ENCODE measurements at regions not wholly inside any gene's neighbourhood (a gene's known extent, or its start where the extent isn't known, plus 50 kb on each side); places are given as distances from the start of the nearest gene placed in this dataset.
A peak's percentile ranks its signal among the peaks of the same experiment; 100 is the strongest.

GRCh38 chr2:47265158-47265557 is 88.8 kb upstream of the CALM2 start:
- DNase-seq (ENCODE audit: low read depth, low spot score): peak; percentile 25

- no peak for DNase-seq (ENCODE audit: low read depth, low spot score)
Observed at GRCh38 chr2:47264686-47265085, 88.4 kb upstream of the CALM2 start.

DNA sequence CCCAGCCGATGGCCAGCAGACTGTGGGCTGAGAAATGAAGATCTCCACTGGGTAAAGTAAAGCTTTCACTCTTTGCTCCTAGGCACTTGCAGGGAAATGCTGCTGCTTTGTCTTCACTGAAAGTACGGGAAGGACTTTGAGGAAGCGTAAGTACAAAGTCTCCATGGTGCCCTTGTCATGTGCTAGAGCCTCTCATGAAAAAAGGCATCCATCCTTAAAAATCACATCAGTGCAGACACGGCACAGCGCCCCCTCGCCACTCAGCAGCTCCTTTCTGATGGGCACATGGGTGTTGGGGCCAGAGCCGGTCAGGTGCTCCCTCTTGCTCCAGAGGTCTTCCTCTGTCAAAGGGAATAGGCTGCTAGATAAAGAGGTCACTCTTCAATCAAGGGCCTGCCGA is 87.8 kb upstream of the CALM2 start:
- DNase-seq (ENCODE audit: low read depth, low spot score): no peak

DNA sequence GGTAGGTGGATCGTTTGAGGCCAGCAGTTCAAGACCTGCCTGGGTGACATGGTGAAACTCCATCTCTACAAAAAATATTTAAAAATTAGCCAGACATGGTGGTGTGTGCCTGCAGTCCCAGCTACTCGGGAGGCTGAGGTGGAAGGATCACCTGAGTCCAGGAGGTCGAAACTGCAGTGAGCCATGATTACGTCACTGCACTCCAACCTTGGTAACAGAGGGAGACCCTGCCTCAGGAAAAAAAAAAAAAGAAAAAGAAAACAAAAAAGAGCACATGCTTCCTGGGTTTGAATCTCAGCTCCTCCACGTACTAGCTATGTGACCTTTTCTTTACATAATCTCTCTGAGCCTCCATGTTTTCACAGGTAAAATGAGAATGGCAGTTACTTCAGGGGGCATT is 86.3 kb upstream of the CALM2 start:
- DNase-seq (ENCODE audit: low read depth, low spot score): no peak

DNA sequence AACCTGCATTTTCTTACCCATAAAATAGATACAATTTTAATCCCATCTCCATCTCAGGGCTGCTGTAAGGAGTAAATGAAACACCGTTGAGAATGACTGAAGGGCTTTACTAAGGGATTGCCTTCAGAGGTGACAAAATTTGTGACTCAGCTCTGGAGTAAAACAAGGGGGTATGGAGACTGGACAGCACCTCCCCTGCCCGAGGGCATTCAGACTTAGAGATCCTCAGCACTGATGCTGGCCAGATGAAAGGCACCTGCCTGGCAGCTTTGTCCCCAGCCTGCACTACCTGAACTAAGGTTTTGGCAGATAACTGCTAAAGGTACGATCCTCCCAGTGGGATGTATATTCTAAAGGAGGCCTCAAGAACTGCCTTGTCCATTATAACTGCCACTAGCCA is 84.7 kb upstream of the CALM2 start:
- peak; percentile 76 for DNase-seq (ENCODE audit: low read depth, low spot score)

GRCh38 chr2:47259829-47260228 is 83.5 kb upstream of the CALM2 start:
- no peak for DNase-seq (ENCODE audit: low read depth, low spot score)

DNA sequence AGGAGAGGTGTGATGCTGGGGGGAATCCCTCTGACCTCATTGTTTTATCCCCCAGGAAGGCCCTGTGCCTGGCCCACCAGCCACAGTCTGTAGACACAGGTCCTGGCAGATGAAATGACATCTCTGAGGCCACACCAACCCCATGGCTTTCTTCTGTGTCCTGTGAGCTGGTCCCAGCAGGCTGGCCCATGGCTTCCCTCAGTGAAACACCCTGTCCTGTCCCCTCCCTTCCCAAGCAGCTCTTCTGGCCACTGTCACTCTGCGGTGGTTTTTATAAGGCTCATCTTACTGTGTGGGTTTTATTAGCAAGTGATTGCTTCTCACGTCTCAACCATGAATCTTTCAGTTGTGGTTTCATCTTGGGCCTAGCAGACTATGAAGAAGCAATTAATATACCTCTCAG is 81.6 kb upstream of the CALM2 start:
- no peak for DNase-seq (ENCODE audit: low read depth, low spot score)

GRCh38 chr2:47256416-47257087 is 80.2 kb upstream of the CALM2 start:
- peak; percentile 50 for DNase-seq (ENCODE audit: low read depth, low spot score)

DNA sequence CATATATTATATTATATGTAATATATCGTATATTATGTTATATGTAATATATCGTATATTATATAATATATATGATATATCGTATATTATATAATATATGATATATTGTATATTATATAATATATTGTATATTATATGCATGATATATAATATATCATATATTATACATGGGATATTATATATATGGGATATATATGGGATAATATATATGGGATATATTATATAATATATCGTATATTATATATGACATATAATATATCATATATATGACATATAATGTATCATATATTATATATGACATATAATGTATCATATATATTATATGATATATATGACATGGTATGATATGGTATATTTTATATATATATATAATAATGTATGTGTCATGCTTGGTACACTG is 79.5 kb upstream of the CALM2 start:
- DNase-seq (ENCODE audit: low read depth, low spot score): no peak

GRCh38 chr2:47254464-47254863 is 78.2 kb upstream of the CALM2 start:
- DNase-seq (ENCODE audit: low read depth, low spot score): no peak

DNA sequence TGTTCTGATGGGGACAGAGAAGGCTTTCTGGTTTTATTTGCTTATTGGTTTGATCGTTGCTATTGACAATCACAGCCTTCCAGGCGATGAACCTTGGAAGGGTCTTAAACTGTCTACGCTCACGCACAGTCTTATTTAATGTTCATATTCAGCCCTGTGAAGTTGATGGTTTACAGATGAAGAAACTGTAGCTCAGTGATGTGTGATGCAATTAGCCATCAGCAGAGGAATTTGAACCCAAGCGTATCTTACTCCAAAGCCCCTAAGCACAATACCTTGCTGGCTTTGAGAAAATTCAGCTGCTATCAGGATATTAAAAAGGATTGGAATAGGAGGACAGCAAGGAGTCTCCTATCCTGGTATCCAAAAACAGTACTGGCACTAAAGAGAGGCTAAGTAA is 77.1 kb upstream of the CALM2 start:
- DNase-seq (ENCODE audit: low read depth, low spot score): no peak

GRCh38 chr2:47251404-47251675 is 75.0 kb upstream of the CALM2 start:
- DNase-seq (ENCODE audit: low read depth, low spot score): no peak

DNA sequence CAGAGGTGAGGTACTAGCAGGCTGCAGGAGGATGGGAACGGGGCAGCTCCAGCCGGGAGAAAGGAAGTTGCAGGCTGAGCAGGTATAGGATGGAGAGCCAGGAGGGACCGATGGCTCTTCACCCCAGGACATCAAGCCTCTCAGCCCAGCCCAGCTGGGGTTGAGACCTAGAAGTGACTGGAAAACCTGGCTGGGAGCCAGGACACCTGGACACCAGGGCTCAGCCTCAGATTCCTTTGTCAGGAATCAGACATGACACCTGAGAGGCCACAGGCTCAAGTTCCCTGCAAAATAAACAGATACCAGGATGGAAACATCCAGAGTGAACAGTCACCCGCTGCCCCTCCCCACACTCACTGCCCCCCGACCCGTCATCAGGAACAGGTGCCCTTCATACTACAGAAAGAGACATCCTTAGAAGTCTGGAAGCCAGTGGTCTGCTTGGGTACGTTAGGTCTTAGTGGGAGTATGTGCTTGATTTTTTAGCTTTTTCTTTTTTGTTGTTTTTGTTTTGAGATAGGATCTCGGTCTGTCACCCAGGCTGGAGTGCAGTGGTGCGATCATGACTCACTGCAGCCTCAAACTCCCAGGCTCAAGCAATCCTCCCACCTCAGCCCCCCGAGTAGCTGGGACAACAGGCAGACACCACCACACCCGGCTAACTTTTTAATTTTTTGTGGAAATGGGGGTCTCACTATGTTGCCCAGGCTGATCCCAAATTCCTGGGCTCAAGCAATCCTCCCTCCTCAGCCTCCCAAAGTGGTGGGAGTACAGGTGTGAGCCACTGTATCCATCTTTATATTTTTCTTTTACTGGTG is 74.5 kb upstream of the CALM2 start:
- no peak for DNase-seq (ENCODE audit: low read depth, low spot score)

GRCh38 chr2:47249931-47250330 is 73.6 kb upstream of the CALM2 start:
- DNase-seq (ENCODE audit: low read depth, low spot score): no peak

DNA sequence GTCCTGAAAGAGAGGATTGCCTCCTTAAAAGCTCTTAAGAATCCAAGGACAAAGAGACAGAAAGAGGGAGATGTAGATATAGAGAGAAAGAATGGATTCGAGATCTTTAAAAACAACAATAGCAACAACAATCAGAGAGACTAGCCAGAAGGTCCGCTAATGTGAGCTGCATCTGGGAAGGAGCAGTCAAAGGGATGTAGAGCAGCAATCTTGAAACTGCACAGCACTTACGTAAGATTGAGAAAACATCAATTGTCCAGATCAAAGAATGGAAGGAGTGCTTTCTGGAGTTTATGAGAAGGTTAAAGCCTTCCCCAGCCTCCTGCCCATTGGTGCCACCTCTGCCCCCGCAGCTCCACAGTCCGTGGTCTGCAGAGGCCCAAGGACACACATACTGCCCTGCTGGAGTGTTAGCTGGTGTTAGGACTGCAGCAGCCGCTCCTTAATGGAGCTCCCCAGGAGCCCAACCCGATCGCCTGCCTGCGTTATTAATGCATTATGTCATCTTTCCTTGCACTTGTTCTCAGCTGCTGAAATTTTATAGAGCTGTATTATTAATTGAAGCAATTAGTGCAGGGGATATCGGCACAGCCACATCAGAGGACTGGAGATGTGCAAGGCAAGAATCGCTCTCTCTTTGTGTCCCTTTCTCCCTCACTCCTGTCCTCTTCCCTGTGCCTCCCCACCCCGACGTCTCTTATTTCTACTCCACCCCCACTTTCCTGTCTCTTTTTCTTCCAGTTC is 73.0 kb upstream of the CALM2 start:
- no peak for DNase-seq (ENCODE audit: low read depth, low spot score)

GRCh38 chr2:47243596-47244323 is 67.4 kb upstream of the CALM2 start:
- peak; percentile 83 for DNase-seq (ENCODE audit: low read depth, low spot score)

DNA sequence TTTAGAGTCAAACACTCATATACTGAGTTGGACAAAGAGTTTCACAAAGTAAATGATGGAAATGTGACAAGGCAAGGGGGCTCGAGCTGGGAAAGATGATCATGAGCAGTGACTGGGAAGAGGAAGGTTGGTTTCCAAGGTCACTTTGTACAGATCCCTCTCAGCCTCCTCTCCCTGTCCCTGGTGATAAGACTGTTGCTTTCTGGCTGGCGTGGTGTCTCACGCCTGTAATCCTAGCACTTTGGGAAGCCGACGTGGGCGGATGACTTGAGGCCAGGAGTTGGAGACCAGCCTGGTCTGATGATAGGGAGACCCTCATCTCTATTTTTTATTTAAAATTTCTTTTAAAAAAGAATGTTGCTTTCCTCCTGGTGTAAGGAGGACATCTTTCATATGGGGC is 65.4 kb upstream of the CALM2 start:
- DNase-seq (ENCODE audit: low read depth, low spot score): no peak

GRCh38 chr2:47239119-47239969 is 63.0 kb upstream of the CALM2 start:
- DNase-seq (ENCODE audit: low read depth, low spot score): no peak

- no peak for DNase-seq (ENCODE audit: low read depth, low spot score)
Observed at GRCh38 chr2:47238638-47239037, 62.3 kb upstream of the CALM2 start.

- DNase-seq (ENCODE audit: low read depth, low spot score): peak; percentile 78
Observed at GRCh38 chr2:47237375-47238334, 61.3 kb upstream of the CALM2 start.
